ENCODE measurements at regions not wholly inside any gene's neighbourhood (a gene's known extent, or its start where the extent isn't known, plus 50 kb on each side); places are given as distances from the start of the nearest gene placed in this dataset.
A peak's percentile ranks its signal among the peaks of the same experiment; 100 is the strongest.

DNA sequence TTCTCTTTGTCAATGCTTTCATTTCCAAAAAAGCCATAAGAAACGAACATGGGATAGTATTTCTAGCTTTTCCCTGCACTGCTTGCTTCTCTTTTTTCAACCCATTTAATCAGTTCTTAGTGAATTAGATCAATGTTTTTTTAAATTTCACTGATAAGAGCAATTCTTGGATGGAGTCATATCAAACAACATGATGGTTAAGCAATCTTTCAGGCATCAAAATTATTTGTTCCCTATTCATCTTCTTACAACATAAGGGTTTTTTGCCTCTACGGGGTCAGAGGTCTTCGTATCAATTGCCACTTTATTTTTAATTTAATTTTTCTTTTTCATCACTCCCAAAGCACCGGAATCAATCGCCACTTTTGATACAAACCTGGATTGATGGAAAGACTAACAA is 103.8 kb upstream of the RESF1 start:
- Mint-ChIP-seq H3K4me1 (peaks cover 13 to 19% (median 16%) of the 10 kb centered on the region in 3 donors), H3K4me3 (no peak overlapping the region), H3K36me3 (peaks cover 14% of the 10 kb centered on the region), H3K9me3 (peaks cover 2 to 26% (median 5%) of the 10 kb centered on the region in 3 donors), H3K27me3 (no peaks in the 10 kb centered on the region), H3K27ac (peak overlapping the region in 1 of 3 donors; percentile 80)

DNA sequence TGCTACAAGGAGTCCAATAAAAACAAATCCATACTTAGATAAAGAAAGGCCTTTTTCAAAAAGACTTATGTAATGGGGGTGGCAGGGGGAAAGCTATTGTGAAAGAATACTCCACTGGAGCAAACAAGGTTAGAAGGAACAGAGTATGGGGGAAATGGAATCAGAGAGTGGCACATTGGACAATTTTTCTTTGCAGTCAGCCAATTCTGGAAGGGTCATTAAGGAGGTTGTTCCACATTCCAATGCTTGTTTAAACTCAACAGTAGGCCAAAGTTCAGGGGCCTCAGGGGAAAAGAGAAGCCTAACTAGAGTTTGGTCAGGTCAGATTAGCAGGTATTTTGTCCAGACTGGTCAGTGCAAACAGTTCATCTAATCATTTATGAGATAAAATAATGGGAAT is 105.2 kb upstream of the RESF1 start:
- H3K36me3 Mint-ChIP-seq = peaks cover 14% of the 10 kb centered on the region
- no peaks in the 10 kb centered on the region for H3K27me3 Mint-ChIP-seq
- peaks cover 2 to 23% (median 5%) of the 10 kb centered on the region in 3 donors for H3K9me3 Mint-ChIP-seq
- peaks cover 0 to 4% (median 2%) of the 10 kb centered on the region in 3 donors for H3K4me1 Mint-ChIP-seq
- no peak overlapping the region for H3K4me3 Mint-ChIP-seq
- no peak overlapping the region for H3K27ac Mint-ChIP-seq

DNA sequence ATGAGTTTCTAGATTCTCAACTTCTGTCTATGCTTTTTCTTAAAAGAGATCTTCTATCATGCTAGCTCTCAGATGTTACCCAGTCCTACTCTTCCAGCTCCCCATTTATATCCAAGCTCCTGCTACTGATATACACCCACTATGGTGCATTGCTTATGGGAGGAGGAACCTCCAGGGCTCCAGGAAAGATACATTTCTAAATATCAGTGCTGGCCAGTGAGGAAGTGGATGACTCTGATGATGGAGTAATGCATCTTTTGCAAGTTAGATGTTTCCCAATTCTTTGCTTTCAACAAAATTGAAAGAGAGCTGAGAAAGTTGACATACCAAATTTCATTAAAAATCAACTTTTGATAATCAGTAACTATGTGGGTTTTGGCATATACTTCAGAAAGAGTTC is 105.7 kb upstream of the RESF1 start:
- Mint-ChIP-seq H3K36me3 (peaks cover 14% of the 10 kb centered on the region), H3K9me3 (peaks cover 2 to 23% (median 5%) of the 10 kb centered on the region in 3 donors)

DNA sequence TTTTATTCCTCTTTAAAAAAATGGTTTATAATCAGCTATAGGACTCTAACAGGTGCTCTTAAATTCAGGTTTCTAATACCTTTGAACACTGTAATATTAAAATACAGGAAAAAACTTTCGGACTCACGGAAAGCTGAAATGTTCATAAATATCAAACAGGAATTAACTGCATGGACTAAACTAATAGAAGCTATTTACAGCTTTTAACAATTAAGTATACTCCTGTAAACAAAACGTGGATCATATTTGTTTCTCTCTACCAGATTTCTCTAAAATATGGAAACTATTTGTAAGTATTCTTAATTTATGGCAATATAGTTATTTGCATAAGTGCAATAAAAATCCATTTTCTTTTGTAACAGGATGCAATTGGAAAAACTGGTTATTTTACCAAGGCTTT is 108.9 kb upstream of the RESF1 start:
- Mint-ChIP-seq H3K4me1 (peaks cover 2 to 13% (median 3%) of the 10 kb centered on the region in 3 donors), H3K27me3 (no peaks in the 10 kb centered on the region), H3K9me3 (peaks cover 5 to 26% (median 9%) of the 10 kb centered on the region in 3 donors), H3K4me3 (no peak overlapping the region), H3K27ac (no peak overlapping the region), H3K36me3 (peaks cover 18% of the 10 kb centered on the region)

More for the DNA sequence above, 105.7 kb upstream of the RESF1 start:
- Mint-ChIP-seq H3K27ac (no peak overlapping the region), H3K4me3 (no peak overlapping the region), H3K27me3 (no peaks in the 10 kb centered on the region), H3K4me1 (peaks cover 0 to 4% (median 2%) of the 10 kb centered on the region in 3 donors)

DNA sequence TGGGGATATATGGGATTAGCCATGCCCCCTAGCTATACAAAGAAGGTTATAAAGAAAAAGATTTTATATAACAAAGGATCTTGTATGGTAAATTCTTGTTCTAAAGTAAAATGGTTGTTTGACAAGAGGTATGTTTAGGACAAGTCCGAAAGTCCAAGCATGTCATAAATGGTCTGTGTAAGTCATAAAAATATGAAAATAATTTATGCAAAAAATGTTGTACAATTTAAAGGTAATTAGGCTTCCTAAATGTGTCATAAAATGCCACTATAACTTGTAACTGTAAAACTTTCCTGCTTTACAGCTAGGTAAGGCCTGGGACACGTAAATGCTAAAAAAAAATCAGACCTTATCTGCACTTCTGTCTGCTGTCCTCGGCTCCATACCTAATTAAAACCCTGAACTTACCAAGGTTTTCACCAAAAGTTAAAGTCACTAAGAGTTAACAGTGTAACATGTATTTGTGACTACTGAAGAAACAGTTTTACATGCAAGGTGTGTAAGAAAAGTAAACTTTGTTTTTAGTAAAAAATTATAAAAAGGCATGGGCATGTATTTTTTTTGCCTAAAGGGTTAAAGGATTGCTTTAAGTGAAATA is 110.0 kb upstream of the RESF1 start:
- H3K36me3 Mint-ChIP-seq = peaks cover 16% of the 10 kb centered on the region
- H3K4me1 Mint-ChIP-seq = peaks cover 6 to 13% (median 6%) of the 10 kb centered on the region in 3 donors
- H3K27me3 Mint-ChIP-seq = no peaks in the 10 kb centered on the region
- peaks cover 5 to 26% (median 9%) of the 10 kb centered on the region in 3 donors for H3K9me3 Mint-ChIP-seq
- no peak overlapping the region for H3K27ac Mint-ChIP-seq
- no peak overlapping the region for H3K4me3 Mint-ChIP-seq

DNA sequence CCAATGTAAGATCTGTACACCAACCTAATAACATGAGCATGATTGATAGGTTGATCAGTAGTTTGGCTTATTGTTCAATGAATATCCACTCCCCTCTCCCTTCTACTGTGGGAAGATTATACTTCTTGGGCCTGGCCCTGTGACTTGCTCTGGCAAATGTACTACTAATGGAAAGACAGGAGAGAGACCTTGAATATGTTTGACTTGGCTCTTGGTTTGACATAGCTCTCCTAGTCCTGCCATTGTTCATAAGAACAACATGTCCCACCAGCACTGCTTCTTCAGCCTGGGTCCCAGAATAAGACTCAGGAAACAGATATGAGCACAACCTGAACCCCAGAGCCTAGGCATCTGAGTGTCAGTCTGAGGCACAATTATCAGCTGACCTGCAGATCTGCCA is 112.8 kb upstream of the RESF1 start:
- Mint-ChIP-seq H3K4me1 (peaks cover 11 to 18% (median 12%) of the 10 kb centered on the region in 3 donors), H3K27ac (peak overlapping the region in 1 of 3 donors; percentile 16), H3K4me3 (no peak overlapping the region), H3K9me3 (peaks cover 3 to 11% (median 8%) of the 10 kb centered on the region in 3 donors), H3K36me3 (peaks cover 11% of the 10 kb centered on the region), H3K27me3 (no peaks in the 10 kb centered on the region)

DNA sequence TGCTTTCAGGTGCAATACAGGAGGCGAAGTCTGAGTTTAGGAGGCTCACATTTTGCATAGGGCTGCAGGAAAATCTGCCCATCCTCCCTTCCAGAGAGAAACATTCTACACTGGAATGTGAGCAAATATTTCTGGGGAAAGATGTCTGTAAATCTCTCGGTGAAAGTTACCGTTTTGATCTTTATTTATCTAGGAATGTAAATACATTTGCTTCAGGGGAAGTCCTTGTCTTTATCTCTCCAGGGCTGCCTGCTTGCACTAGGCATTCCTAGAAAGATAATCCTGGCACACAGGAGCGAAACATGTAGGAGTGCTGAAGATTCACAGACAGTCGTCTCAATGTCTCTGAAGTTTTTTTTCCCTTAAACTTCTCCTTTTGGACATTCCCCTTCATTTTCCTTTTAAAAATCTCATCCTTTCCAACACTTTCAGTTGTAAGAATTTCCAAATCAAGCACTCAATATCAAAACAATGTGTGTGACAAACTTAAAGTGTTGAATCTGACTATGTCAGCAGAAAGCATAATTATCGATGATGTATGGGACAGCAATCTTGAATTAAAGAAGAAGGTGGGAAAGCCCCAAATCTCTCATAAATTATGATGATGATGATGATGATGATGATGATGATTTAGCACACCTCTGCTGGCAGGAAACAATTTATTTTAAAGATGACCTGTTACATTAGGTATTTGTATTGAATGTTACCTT is 113.4 kb upstream of the RESF1 start:
- H3K27me3 Mint-ChIP-seq = no peaks in the 10 kb centered on the region

DNA sequence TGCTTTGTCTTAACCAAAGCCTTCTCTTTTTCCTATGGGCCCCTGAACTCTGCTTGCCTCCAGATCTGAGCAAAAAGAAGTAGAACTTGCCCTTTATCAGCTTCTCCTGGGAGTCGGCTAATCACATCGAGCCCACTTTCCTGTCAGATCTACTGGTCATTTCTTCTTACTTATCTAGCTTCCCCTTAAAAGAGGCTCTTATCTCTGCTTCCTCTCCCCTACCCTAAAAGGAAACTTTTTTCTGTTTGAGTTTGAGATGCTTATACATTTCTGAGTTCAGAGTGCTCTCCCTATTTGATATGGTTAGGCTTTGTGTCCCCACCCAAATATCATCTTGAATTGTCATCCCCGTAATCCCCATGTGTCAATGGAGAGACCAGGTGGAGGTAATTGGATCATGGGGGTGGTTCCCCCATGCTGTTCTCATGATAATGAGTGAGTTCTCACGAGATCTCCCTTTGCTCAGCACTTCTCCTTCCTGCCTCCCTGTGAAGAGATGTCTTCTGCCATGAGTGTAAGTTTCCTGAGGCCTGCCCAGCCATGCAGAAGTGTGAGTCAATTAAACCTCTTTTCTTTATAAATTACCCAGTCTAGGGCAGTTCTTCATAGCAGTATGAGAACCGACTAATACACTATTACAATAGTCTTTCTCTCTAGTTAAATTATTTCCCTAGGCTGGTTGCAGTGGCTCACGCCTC is 114.7 kb upstream of the AMN1 start:
- Mint-ChIP-seq H3K9me3 (peaks cover 3 to 12% (median 4%) of the 10 kb centered on the region in 3 donors), H3K36me3 (peaks cover 8% of the 10 kb centered on the region), H3K4me3 (no peak overlapping the region), H3K4me1 (peaks cover 13 to 18% (median 15%) of the 10 kb centered on the region in 3 donors), H3K27ac (peak overlapping the region in 1 of 3 donors; percentile 10), H3K27me3 (no peaks in the 10 kb centered on the region)

More for the DNA sequence above, 113.4 kb upstream of the RESF1 start:
- Mint-ChIP-seq H3K27ac (peak overlapping the region in 1 of 3 donors; percentile 16), H3K9me3 (peaks cover 3 to 8% (median 4%) of the 10 kb centered on the region in 3 donors), H3K36me3 (peaks cover 8% of the 10 kb centered on the region), H3K4me3 (no peak overlapping the region), H3K4me1 (peaks cover 11 to 18% (median 15%) of the 10 kb centered on the region in 3 donors)

DNA sequence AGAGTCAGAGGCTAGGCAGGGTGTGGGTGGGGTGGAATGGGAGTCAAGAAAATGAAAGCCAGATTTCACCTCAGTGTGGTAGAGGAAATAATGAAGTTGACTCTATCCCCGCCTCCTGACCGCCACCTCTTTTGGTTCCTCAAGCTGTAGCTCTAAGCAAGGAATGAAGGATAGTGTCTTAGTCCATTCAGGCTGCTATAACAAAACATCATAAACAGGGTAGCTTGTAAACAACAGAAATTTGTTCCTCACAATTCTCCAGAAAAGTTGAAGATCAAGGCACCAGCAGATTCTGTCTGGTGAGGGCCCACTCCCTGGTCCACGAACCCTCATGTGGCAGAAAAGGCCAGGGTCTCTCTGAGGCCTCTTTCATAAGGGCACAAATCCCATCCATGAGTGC is 109.1 kb upstream of the AMN1 start:
- Mint-ChIP-seq H3K27ac (peak overlapping the region in 1 of 3 donors; percentile 54), H3K4me3 (peak overlapping the region in 1 of 4 donors; percentile 68), H3K4me1 (peaks cover 23 to 31% (median 31%) of the 10 kb centered on the region in 3 donors)

DNA sequence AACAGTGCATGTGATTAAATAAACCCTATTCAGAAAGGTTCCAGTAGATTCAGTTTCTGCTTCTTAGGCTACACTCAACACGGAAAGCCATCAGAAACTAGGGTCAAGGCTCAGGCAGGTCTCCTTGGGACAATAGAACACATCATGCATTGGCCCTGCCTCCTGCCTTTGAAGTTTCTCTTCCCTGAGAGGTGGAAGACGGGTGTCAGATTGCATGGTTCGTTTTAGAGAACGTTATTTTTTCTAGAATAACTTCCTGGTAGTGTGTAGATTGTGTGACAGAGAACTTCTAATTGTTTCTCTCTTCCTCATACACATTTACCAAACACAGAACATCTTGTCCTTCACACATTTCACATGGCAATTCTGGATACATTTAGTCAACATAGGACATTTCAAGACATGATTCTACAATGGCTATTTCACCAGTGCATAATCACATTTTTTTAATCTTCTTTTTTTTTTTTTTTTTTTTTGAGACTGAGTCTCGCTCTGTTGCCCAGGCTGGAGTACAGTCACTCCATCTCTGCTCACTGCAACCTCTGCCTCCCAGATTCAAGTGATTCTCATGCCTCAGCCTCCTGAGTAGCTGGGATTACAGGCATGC is 106.6 kb upstream of the AMN1 start:
- peaks cover 2% of the 10 kb centered on the region for H3K36me3 Mint-ChIP-seq
- peak overlapping the region in 3 of 4 donors; percentile 39 to 67 (median 61) for H3K4me3 Mint-ChIP-seq
- H3K9me3 Mint-ChIP-seq = peaks cover 0 to 5% (median 3%) of the 10 kb centered on the region in 3 donors
- H3K4me1 Mint-ChIP-seq = peaks cover 38 to 47% (median 43%) of the 10 kb centered on the region in 3 donors
- H3K27me3 Mint-ChIP-seq = no peaks in the 10 kb centered on the region
- H3K27ac Mint-ChIP-seq = peak overlapping the region; percentile 68 to 90 (median 90)

More for the DNA sequence above, 109.1 kb upstream of the AMN1 start:
- Mint-ChIP-seq H3K9me3 (peaks cover 0 to 5% (median 1%) of the 10 kb centered on the region in 3 donors), H3K27me3 (no peaks in the 10 kb centered on the region), H3K36me3 (peaks cover 2% of the 10 kb centered on the region)

DNA sequence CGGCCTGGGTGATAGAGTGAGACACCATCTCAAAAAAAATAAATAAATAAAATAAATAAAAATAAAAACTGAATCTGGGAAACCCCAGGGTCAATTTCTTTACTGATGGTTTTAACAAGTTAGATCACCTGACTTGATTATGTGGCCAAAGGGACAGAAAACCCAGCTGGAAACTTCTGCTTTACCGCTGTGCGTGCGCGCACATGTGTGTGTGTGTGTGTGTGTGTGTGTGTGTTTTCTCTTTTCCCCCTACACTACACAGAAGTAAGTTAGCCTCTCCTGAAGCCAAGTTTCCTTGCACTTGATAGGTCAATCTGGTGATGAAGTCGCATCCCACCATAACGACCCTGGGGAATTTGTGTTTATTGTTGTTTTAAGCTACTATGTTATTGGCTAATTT is 105.3 kb upstream of the AMN1 start:
- H3K4me1 Mint-ChIP-seq = peaks cover 43 to 53% (median 48%) of the 10 kb centered on the region in 3 donors
- H3K27me3 Mint-ChIP-seq = no peaks in the 10 kb centered on the region
- H3K9me3 Mint-ChIP-seq = peaks cover 0 to 5% (median 3%) of the 10 kb centered on the region in 3 donors
- H3K4me3 Mint-ChIP-seq = no peak overlapping the region
- H3K36me3 Mint-ChIP-seq = peaks cover 2% of the 10 kb centered on the region
- peak overlapping the region in 2 of 3 donors; percentile 68 to 90 for H3K27ac Mint-ChIP-seq

DNA sequence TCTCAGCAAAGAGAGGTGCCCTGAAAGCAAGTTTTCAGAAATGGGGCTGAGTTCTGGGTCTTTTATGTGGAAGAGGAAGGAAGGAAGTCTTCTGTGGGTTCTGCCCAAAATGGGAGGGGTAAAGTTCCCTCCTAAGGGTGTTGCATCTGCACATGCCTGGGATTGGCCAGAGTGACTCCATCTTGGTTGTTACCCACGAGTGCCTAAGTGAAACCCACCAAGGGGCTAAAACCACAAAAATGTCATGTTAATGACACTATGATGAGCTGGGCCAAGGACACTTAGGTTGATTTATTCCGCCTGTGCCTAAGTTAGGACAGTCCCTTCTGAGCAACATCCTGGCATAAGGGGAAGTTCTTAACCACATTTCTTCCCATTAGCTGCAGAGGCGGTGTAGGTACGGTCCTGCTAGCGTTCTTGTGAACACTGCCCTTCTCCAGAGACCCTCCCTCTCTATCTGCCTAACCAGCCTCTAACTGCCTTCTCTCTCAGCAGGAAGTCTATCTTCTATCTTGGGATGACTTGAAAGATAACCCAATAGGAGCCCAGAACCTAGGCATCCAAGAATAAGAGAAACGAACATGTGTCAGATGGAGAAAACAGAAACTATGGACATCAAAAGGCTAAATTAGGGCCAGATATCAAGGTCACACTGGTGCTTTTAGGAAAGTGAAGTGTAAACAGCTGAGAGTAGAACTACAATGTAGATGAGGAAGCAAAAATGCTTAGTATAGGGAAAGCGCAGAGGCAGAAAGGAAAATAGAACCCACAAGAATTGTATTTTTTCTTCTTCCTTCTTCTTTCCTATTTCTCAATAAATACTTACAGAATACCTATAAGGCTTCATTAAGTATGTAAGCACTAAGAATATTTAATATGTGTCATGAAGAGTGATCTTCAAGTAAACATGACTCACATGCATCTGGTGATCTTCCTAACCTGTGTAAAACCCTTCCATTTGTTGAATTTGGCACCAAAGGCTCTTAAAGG is 104.2 kb upstream of the AMN1 start:
- H3K4me3 Mint-ChIP-seq = peak overlapping the region; percentile 1 to 84 (median 47)
- peaks cover 51 to 55% (median 55%) of the 10 kb centered on the region in 3 donors for H3K4me1 Mint-ChIP-seq
- H3K27me3 Mint-ChIP-seq = no peaks in the 10 kb centered on the region
- peak overlapping the region; percentile 68 to 92 (median 90) for H3K27ac Mint-ChIP-seq
- peaks cover 2% of the 10 kb centered on the region for H3K36me3 Mint-ChIP-seq
- peaks cover 0 to 3% (median 0%) of the 10 kb centered on the region in 3 donors for H3K9me3 Mint-ChIP-seq

DNA sequence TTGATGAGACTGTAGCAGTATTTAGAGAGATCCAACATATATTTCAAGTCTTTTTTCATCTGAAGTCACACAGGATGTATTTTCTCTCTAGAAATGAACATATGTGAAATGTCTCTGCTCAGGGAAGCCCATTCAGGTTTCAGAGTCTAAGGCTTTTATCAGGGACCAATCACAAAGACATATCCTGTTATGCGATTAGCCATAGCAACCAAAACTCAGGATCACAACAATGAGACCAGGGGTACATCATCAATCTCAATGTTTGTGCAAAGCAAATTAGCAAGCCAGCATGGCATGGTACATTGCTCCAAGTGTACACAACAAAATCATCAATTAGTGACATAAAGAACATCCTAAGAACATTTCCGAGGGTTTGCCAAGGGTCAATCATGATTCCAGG is 99.2 kb upstream of the AMN1 start:
- Mint-ChIP-seq H3K4me1 (peaks cover 37 to 54% (median 45%) of the 10 kb centered on the region in 3 donors), H3K27ac (peak overlapping the region; percentile 7 to 62 (median 8)), H3K4me3 (peak overlapping the region in 1 of 4 donors; percentile 37), H3K9me3 (peaks cover 3 to 6% (median 5%) of the 10 kb centered on the region in 3 donors), H3K36me3 (peaks cover 4% of the 10 kb centered on the region), H3K27me3 (no peaks in the 10 kb centered on the region)
